GM23248 (cell line): ENCODE measurements at regions not wholly inside any gene's neighbourhood (a gene's known extent, or its start where the extent isn't known, plus 50 kb on each side); places are given as distances from the start of the nearest gene placed in this dataset.

Experiments used
- EZH2 ChIP-seq: fragments of 200-600 bp; sonication (generic); IDR thresholded peaks from 2 replicates; pipeline ENCODE4 v1.6.1; 2018; ENCODE audit warnings: antibody characterized with exemption, mild to moderate bottlenecking; ENCODE audit not compliant: insufficient read depth, poor library complexity, severe bottlenecking
- EZH2phosphoT487 ChIP-seq: fragments of 200-600 bp; sonication (generic); IDR thresholded peaks from 2 replicates; pipeline ENCODE4 v1.6.1; 2018; ENCODE audit warnings: antibody characterized with exemption, moderate library complexity, mild to moderate bottlenecking, low read depth; ENCODE audit not compliant: insufficient read depth

- TF ChIP-seq EZH2phosphoT487 (no peak), EZH2 (no peak)
Measured at GRCh38 chr2:2610751-2611150, 279.7 kb upstream of the MYT1L start.
